Smooth muscle cell (in vitro differentiated cells): ENCODE measurements at regions not wholly inside any gene's neighbourhood (a gene's known extent, or its start where the extent isn't known, plus 50 kb on each side); places are given as distances from the start of the nearest gene placed in this dataset.

Experiments used
- DNase-seq: peaks from one replicate; lab custom pipeline; 2025; ENCODE audit not compliant: unreplicated experiment; lab: John Stamatoyannopoulos, UW
- H2AFZ ChIP-seq: fragments of 200-600 bp; sonication (generic); 2 replicates; pipeline ENCODE4 v1.6.0; 2016; ENCODE audit warnings: antibody characterized with exemption, low read depth, mild to moderate bottlenecking
- H3F3A ChIP-seq: fragments of 200-600 bp; sonication (generic); 2 replicates; pipeline ENCODE4 v1.6.0; 2017; ENCODE audit warnings: antibody characterized with exemption, low read depth
- H3K27ac ChIP-seq: fragments of 200-600 bp; sonication (generic); 2 replicates; pipeline ENCODE4 v1.5.1; 2016; ENCODE audit warnings: low read depth, mild to moderate bottlenecking
- H3K27me3 ChIP-seq: fragments of 200-600 bp; sonication (generic); 2 replicates; pipeline ENCODE4 v1.6.1; 2016; ENCODE audit warnings: low read depth, mild to moderate bottlenecking
- H3K36me3 ChIP-seq: fragments of 200-600 bp; sonication (generic); 2 replicates; pipeline ENCODE4 v1.5.1; 2016; ENCODE audit warnings: low read depth
- H3K4me1 ChIP-seq: fragments of 200-600 bp; sonication (generic); 2 replicates; pipeline ENCODE4 v1.5.1; 2016; ENCODE audit warnings: low read depth
- H3K4me2 ChIP-seq: fragments of 200-600 bp; sonication (generic); 2 replicates; pipeline ENCODE4 v1.6.0; 2016; ENCODE audit warnings: mild to moderate bottlenecking
- H3K4me3 ChIP-seq: fragments of 200-600 bp; sonication (generic); 2 replicates; pipeline ENCODE4 v1.5.1; 2016; ENCODE audit warnings: mild to moderate bottlenecking
- H3K79me2 ChIP-seq: fragments of 200-600 bp; sonication (generic); 2 replicates; pipeline ENCODE4 v1.6.0; 2016; ENCODE audit warnings: low read depth, mild to moderate bottlenecking
- H3K9ac ChIP-seq: fragments of 200-600 bp; sonication (generic); 2 replicates; pipeline ENCODE4 v1.6.0; 2016; ENCODE audit warnings: low read depth
- H3K9me3 ChIP-seq: fragments of 200-600 bp; sonication (generic); replicated peaks from 2 replicates; pipeline ENCODE4 v1.5.1; 2016; ENCODE audit warnings: low read depth
- H4K20me1 ChIP-seq: fragments of 200-600 bp; sonication (generic); 2 replicates; pipeline ENCODE4 v1.6.0; 2016; ENCODE audit warnings: low read depth
- WGBS: methylation state at CpG from one replicate; pipeline ENCODE4 v1.1.7; 2016; ENCODE audit warnings: low lambda C conversion rate; 5-methylcytosine and 5-hydroxymethylcytosine counted together
- TF ChIP-seq, protein P1 (sequence below): fragments of 200-600 bp; sonication (generic); IDR thresholded peaks from 2 replicates; pipeline ENCODE4 v1.5.1; 2017; ENCODE audit warnings: borderline replicate concordance, mild to moderate bottlenecking, antibody characterized with exemption; ENCODE audit not compliant: insufficient read depth, poor library complexity, severe bottlenecking

DNA sequence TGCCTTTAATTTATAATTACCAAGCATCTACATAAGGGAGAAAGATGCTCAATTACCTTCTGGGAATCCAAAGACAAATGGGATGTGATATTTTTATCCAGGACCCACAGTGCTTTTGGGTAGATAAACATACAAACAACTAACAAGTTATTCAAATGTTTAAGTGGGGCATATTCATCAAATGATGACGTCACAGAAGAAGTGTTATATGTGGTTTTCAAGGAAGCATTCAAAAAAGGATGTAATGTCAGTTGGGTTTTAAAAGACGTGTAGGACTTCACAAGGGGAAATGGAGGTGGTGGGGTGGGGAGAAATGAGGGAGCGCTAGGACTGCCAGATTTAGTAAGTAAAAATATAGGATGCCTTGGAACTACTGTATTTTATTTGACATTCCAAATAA is 915.9 kb downstream of the KCNA4 start:
- H4K20me1 ChIP-seq: no peaks in the 10 kb centered on the region
- H2AFZ ChIP-seq: no peak overlapping the region
- no peaks in the 10 kb centered on the region for H3K79me2 ChIP-seq
- TF ChIP-seq, protein P1, sequence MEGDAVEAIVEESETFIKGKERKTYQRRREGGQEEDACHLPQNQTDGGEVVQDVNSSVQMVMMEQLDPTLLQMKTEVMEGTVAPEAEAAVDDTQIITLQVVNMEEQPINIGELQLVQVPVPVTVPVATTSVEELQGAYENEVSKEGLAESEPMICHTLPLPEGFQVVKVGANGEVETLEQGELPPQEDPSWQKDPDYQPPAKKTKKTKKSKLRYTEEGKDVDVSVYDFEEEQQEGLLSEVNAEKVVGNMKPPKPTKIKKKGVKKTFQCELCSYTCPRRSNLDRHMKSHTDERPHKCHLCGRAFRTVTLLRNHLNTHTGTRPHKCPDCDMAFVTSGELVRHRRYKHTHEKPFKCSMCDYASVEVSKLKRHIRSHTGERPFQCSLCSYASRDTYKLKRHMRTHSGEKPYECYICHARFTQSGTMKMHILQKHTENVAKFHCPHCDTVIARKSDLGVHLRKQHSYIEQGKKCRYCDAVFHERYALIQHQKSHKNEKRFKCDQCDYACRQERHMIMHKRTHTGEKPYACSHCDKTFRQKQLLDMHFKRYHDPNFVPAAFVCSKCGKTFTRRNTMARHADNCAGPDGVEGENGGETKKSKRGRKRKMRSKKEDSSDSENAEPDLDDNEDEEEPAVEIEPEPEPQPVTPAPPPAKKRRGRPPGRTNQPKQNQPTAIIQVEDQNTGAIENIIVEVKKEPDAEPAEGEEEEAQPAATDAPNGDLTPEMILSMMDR: no peak
- DNase-seq: no peak
- no peak overlapping the region for H3K9ac ChIP-seq
- H3K4me3 ChIP-seq: no peak overlapping the region
- no peaks in the 10 kb centered on the region for H3F3A ChIP-seq
- no peaks in the 10 kb centered on the region for H3K9me3 ChIP-seq
- H3K4me1 ChIP-seq: no peaks in the 10 kb centered on the region
- WGBS: 70% methylated on average over 3 of the region's 3 CpGs
- no peaks in the 10 kb centered on the region for H3K36me3 ChIP-seq
- no peak overlapping the region for H3K27ac ChIP-seq
- H3K27me3 ChIP-seq: no peaks in the 10 kb centered on the region
- H3K4me2 ChIP-seq: no peak overlapping the region

DNA sequence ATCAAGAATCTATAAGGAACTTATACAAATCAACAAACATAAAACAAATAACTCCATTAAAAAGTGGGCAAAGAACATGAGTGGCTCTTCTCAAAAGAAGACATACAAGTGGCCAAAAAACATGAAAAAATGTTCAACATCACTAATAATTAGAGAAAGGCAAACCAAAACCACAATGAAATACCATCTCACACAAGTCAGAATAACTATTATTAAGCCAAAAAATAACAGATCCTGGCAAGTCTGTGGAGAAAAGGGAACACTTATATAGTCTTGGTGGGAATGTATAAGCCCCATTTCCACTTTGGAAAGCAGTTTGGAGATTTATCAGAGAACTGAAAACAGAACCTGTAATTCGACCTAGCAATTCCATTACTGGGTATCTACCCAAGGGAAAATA is 921.0 kb downstream of the KCNA4 start:
- DNase-seq: no peak
- Histone ChIP-seq H3F3A (no peaks in the 10 kb centered on the region), H3K4me3 (no peak overlapping the region), H3K4me2 (no peak overlapping the region), H3K9ac (no peak overlapping the region), H4K20me1 (no peaks in the 10 kb centered on the region), H2AFZ (no peak overlapping the region), H3K27ac (no peak overlapping the region), H3K4me1 (no peaks in the 10 kb centered on the region), H3K79me2 (no peaks in the 10 kb centered on the region), H3K27me3 (no peaks in the 10 kb centered on the region), H3K36me3 (no peaks in the 10 kb centered on the region), H3K9me3 (no peaks in the 10 kb centered on the region)
- WGBS: 100% methylated on average over 1 of the region's 1 CpG
- TF ChIP-seq, protein P1: no peak

DNA sequence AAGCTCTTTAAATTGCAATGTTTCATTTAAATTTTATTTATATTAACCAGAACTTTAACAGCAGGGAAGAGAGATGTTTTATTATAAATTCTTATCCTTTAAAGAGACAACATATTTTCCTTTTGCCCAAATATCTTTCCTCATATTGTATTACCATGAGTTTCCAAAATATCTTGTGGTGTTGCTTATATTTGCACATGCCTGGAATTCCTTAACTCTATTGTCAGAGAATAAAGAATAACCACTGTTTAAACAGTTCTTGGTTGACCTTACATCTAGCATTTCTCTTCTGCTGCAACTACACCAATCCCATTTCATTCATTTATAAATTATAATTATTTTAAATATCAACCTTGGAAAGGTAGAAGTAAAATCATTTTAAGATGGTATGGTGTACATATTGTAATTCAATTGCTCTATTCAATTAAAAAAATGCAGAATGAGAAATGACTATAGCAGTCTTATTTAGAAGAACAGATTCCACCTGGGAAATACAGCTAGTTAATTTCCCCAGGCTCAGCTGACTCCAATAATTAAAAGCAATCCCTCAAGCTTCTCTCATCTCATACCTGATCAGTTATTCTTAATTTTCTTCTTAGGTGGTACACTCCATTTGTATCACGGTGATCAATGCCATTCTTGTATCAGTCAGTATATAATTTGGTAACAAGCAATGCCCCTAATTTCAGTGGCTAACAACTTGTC is 923.3 kb downstream of the KCNA4 start:
- Histone ChIP-seq H3K4me3 (no peak overlapping the region), H4K20me1 (no peaks in the 10 kb centered on the region), H3K27me3 (no peaks in the 10 kb centered on the region), H3K4me2 (no peak overlapping the region), H3K9me3 (no peaks in the 10 kb centered on the region), H3F3A (no peaks in the 10 kb centered on the region), H3K9ac (no peak overlapping the region), H3K27ac (no peak overlapping the region), H2AFZ (no peak overlapping the region), H3K36me3 (no peaks in the 10 kb centered on the region), H3K79me2 (no peaks in the 10 kb centered on the region), H3K4me1 (no peaks in the 10 kb centered on the region)
- TF ChIP-seq, protein P1: no peak
- DNase-seq: no peak
- whole genome bisulfite sequencing: 95% methylated on average over 1 of the region's 1 CpG

DNA sequence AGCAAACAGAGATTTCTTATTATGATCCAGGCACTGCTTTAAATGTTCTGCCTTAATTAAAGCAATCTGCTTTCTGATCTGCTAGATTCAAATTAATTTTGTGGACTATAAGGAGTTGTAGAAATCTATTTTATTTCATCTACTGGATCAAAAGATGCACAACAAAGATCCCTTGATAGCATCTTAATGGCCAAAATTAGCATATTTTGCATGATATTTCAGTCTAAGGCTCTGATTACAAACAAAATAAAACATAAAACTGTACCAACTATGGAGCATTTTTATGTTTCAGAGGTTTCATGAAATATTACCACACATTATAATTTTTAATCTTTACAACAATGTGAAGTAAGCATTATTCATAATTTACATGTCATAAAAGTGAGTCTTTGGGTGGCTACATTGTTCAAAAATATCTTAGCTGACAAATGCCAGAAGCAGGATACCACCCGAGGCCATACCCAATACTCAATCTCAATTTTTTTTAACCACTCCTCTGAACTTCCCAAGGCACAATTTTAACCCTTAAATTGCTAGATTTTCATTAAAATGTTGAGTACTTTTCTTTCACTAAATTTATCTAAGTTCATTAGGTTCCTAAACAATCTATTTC is 929.5 kb downstream of the KCNA4 start:
- DNase-seq: no peak
- H3F3A ChIP-seq: no peaks in the 10 kb centered on the region
- no peak overlapping the region for H2AFZ ChIP-seq

More for the DNA sequence above, 929.5 kb downstream of the KCNA4 start:
- Histone ChIP-seq H3K4me1 (no peaks in the 10 kb centered on the region), H3K27ac (no peak overlapping the region), H3K79me2 (no peaks in the 10 kb centered on the region), H3K9me3 (no peaks in the 10 kb centered on the region), H3K27me3 (no peaks in the 10 kb centered on the region), H3K4me3 (no peak overlapping the region), H3K4me2 (no peak overlapping the region), H3K36me3 (no peaks in the 10 kb centered on the region), H4K20me1 (no peaks in the 10 kb centered on the region), H3K9ac (no peak overlapping the region)
- 26% methylated on average over 1 of the region's 1 CpG for WGBS
- TF ChIP-seq, protein P1: no peak
